B cell (primary cell): ENCODE measurements at regions not wholly inside any gene's neighbourhood (a gene's known extent, or its start where the extent isn't known, plus 50 kb on each side); places are given as distances from the start of the nearest gene placed in this dataset.

Experiments used
- ATAC-seq: fragments of 200-7000 bp; cut with Tn5 transposase; one replicate; pipeline ENCODE4 v1.10.0; 2021; ENCODE audit warnings: low read depth, mild to moderate bottlenecking, moderate number of reproducible peaks, moderate library complexity
- CTCF ChIA-PET: fragments of 350-600 bp; sonication (Branson Sonifier 250); formaldehyde crosslinking; loops from one replicate; lab custom pipeline; 2021; ENCODE audit warnings: antibody characterized with exemption, inconsistent platforms; lab: Charles Lee
- POLR2A ChIA-PET: fragments of 350-600 bp; sonication (Branson Sonifier 250); formaldehyde crosslinking; loops from one replicate; lab custom pipeline; 2021; ENCODE audit warnings: antibody characterized with exemption; lab: Charles Lee
- DNase-seq: peaks from one replicate; pipeline ENCODE4 v3.0.0; 2013
- H2AFZ ChIP-seq: 2 replicates; pipeline ENCODE4 v1.6.1; 2012; ENCODE audit warnings: mild to moderate bottlenecking, low read depth, low read length; ENCODE audit not compliant: insufficient read depth, poor library complexity, severe bottlenecking
- H3K27ac ChIP-seq, 2 donors: 1 replicate in 1 of 2; 2 replicates in 1 of 2; pipeline ENCODE4 v1.5.1; 2012 to 2013; ENCODE audit warnings: low read length in 2 of 2, mild to moderate bottlenecking in 2 of 2, moderate library complexity in 1 of 2
- H3K27me3 ChIP-seq, 4 experiments: fragments of 200-600 bp in 1 of 4; sonication (generic) in 1 of 4; replicated peaks in 1 of 4; 1 replicate in 2 of 4; 2 replicates in 2 of 4; pipeline versions ENCODE4 v1.6.1 to v1.7.0; 2013 to 2016; ENCODE audit warnings: low read length in 3 of 4, mild to moderate bottlenecking in 2 of 4, mixed read lengths in 1 of 4, moderate library complexity in 1 of 4; ENCODE audit not compliant: insufficient read depth in 4 of 4, control insufficient read depth in 3 of 4; ENCODE audit errors: control extremely low read depth in 1 of 4
- H3K36me3 ChIP-seq, 2 experiments: replicated peaks in 1 of 2; 1 replicate in 1 of 2; 2 replicates in 1 of 2; pipeline versions ENCODE4 v1.6.1 to v1.7.1; 2013; ENCODE audit warnings: low read length in 1 of 2; ENCODE audit not compliant: insufficient read depth in 2 of 2, control insufficient read depth in 1 of 2; ENCODE audit errors: control extremely low read depth in 1 of 2, extremely low read depth in 1 of 2
- H3K4me1 ChIP-seq, 2 donors: fragments of 200-600 bp in 1 of 2; sonication (generic) in 1 of 2; 1 replicate in 1 of 2; 2 replicates in 1 of 2; pipeline versions ENCODE4 v1.5.1 to v1.6.1; 2013 to 2017; ENCODE audit warnings: low read length in 2 of 2; ENCODE audit not compliant: control insufficient read depth in 2 of 2, insufficient read depth in 2 of 2
- H3K4me2 ChIP-seq: replicated peaks from 2 replicates; pipeline ENCODE3; 2012; ENCODE audit warnings: mild to moderate bottlenecking, low read depth, low read length; ENCODE audit not compliant: poor library complexity, severe bottlenecking
- H3K4me3 ChIP-seq, 5 experiments: fragments of 200-600 bp in 1 of 5; sonication (generic) in 1 of 5; 1 replicate in 3 of 5; 2 replicates in 2 of 5; pipeline versions ENCODE4 v1.5.1 to v1.7.0; 2011 to 2016; ENCODE audit warnings: low read length in 4 of 5, mild to moderate bottlenecking in 4 of 5, low read depth in 2 of 5, control low read depth in 1 of 5, moderate library complexity in 1 of 5; ENCODE audit not compliant: insufficient read depth in 1 of 5; ENCODE audit errors: control extremely low read depth in 1 of 5, extremely low read depth in 1 of 5
- H3K79me2 ChIP-seq: fragments of 200-600 bp; sonication (generic); one replicate; pipeline ENCODE4 v1.6.0; 2016; ENCODE audit warnings: low read length; ENCODE audit not compliant: control insufficient read depth, insufficient read depth
- H3K9ac ChIP-seq: fragments of 200-600 bp; sonication (generic); 2 replicates; pipeline ENCODE4 v1.6.1; 2017; ENCODE audit warnings: mild to moderate bottlenecking, low read length, moderate library complexity
- H3K9me3 ChIP-seq, 3 donors: one replicate each; pipeline versions ENCODE4 v1.6.1 to v1.7.1; 2013; ENCODE audit warnings: low read length in 2 of 3; ENCODE audit not compliant: control insufficient read depth in 2 of 3, insufficient read depth in 1 of 3; ENCODE audit errors: control extremely low read depth in 1 of 3
- H4K20me1 ChIP-seq: 2 replicates; pipeline ENCODE4 v1.6.0; 2012; ENCODE audit warnings: mild to moderate bottlenecking, low read length; ENCODE audit not compliant: insufficient read depth, control insufficient read depth, poor library complexity, severe bottlenecking
- H3K27ac Mint-ChIP-seq: one replicate; pipeline ENCODE4 v1.8.0; 2021; ENCODE audit warnings: mixed read lengths
- H3K27me3 Mint-ChIP-seq: one replicate; pipeline ENCODE4 v1.8.0; 2021; ENCODE audit warnings: mixed read lengths
- H3K4me1 Mint-ChIP-seq: one replicate; pipeline ENCODE4 v1.8.0; 2021; ENCODE audit warnings: mixed read lengths
- H3K4me3 Mint-ChIP-seq: one replicate; pipeline ENCODE4 v1.8.0; 2021; ENCODE audit warnings: mixed read lengths
- H3K9me3 Mint-ChIP-seq: one replicate; pipeline ENCODE4 v1.8.0; 2022; ENCODE audit warnings: mixed read lengths; ENCODE audit not compliant: insufficient read depth
- EZH2 ChIP-seq: IDR thresholded peaks from 2 replicates; pipeline ENCODE4 v1.6.1; 2012; ENCODE audit warnings: borderline replicate concordance, low read depth, mild to moderate bottlenecking, moderate library complexity, low read length; ENCODE audit not compliant: insufficient read depth, poor library complexity, severe bottlenecking
- WGBS: methylation state at CpG from one replicate; pipeline ENCODE4 v1.1.5; 2013; ENCODE audit warnings: missing lambda C conversion rate; ENCODE audit not compliant: insufficient coverage; 5-methylcytosine and 5-hydroxymethylcytosine counted together
- intact Hi-C: fragments of 100-400 bp; cut with micrococcal nuclease; formaldehyde crosslinking; loops from one replicate; pipeline ENCODE4 v1.10.0; 2022
- TF ChIP-seq, protein P1 (sequence below): fragments of 200-600 bp; IDR thresholded peaks from one replicate; pipeline ENCODE4 v1.8.0; 2022; ENCODE audit warnings: antibody characterized with exemption, mild to moderate bottlenecking

DNA sequence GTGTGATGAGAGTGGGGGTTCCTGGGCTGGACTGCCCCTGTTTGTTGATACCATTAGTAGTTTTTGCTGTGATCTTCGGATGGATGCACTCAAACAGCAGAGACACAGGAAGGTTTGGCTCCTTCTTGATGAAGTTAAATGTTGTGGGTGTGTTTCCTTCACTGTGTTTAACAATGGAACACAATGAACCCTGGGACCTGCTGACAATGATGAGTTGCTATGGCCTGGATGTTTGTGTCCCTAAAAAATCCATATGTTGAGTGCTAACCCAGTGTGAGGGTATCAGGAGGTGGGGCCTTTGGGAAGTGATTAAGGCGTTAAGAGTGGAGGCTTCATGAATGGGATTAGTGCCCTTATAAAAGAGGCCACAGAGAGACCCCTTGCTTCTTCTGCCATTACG is 237.4 kb upstream of the HS6ST1 start:
- Histone ChIP-seq H3K4me3 (no peak overlapping the region), H3K79me2 (no peaks in the 10 kb centered on the region), H3K9ac (no peak overlapping the region), H3K9me3 (no peaks in the 10 kb centered on the region), H4K20me1 (no peaks in the 10 kb centered on the region), H3K4me2 (no peak overlapping the region), H3K27me3 (no peaks in the 10 kb centered on the region), H2AFZ (no peak overlapping the region), H3K4me1 (no peaks in the 10 kb centered on the region), H3K27ac (no peak overlapping the region), H3K36me3 (no peaks in the 10 kb centered on the region)
- peaks cover 15% of the 10 kb centered on the region for H3K27me3 Mint-ChIP-seq
- CTCF ChIA-PET: no interaction called here
- H3K4me1 Mint-ChIP-seq: no peaks in the 10 kb centered on the region
- 67% methylated on average over 3 of the region's 3 CpGs for WGBS
- TF ChIP-seq, protein P1, sequence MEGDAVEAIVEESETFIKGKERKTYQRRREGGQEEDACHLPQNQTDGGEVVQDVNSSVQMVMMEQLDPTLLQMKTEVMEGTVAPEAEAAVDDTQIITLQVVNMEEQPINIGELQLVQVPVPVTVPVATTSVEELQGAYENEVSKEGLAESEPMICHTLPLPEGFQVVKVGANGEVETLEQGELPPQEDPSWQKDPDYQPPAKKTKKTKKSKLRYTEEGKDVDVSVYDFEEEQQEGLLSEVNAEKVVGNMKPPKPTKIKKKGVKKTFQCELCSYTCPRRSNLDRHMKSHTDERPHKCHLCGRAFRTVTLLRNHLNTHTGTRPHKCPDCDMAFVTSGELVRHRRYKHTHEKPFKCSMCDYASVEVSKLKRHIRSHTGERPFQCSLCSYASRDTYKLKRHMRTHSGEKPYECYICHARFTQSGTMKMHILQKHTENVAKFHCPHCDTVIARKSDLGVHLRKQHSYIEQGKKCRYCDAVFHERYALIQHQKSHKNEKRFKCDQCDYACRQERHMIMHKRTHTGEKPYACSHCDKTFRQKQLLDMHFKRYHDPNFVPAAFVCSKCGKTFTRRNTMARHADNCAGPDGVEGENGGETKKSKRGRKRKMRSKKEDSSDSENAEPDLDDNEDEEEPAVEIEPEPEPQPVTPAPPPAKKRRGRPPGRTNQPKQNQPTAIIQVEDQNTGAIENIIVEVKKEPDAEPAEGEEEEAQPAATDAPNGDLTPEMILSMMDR: no peak
- TF ChIP-seq EZH2: no peak
- POLR2A ChIA-PET: no interaction called here
- no peak for ATAC-seq
- no peak overlapping the region for H3K27ac Mint-ChIP-seq
- DNase-seq: no peak
- intact Hi-C loops: no loop called here
- no peaks in the 10 kb centered on the region for H3K9me3 Mint-ChIP-seq
- H3K4me3 Mint-ChIP-seq: no peak overlapping the region

DNA sequence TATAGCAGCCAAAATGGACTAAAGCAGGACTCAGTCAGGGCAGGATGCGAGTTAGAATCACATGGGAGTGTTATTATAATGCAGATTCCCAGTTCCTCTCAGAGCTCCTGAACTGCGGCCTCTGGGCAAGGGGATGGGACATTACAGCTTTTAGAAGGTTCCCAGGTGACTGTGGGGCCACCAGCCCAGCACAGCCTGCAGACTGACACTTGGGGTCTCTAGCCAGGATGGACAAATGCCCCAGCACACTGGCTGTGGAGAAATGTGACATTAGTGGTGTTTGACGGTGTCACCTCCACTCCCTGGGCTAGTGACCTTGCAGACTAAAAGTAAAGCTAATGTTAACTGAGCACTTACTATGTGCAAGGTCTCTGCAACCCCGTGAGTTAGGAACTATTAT is 238.0 kb upstream of the HS6ST1 start:
- no peaks in the 10 kb centered on the region for H3K9me3 Mint-ChIP-seq
- Histone ChIP-seq H3K4me2 (no peak overlapping the region), H2AFZ (no peak overlapping the region), H3K79me2 (no peaks in the 10 kb centered on the region), H3K4me3 (no peak overlapping the region), H3K9ac (no peak overlapping the region), H3K27me3 (no peaks in the 10 kb centered on the region), H3K9me3 (no peaks in the 10 kb centered on the region), H4K20me1 (no peaks in the 10 kb centered on the region), H3K27ac (no peak overlapping the region), H3K4me1 (no peaks in the 10 kb centered on the region), H3K36me3 (no peaks in the 10 kb centered on the region)
- no peak overlapping the region for H3K27ac Mint-ChIP-seq
- no peaks in the 10 kb centered on the region for H3K4me1 Mint-ChIP-seq
- H3K4me3 Mint-ChIP-seq: no peak overlapping the region
- TF ChIP-seq, protein P1: no peak
- no peak for TF ChIP-seq EZH2
- intact Hi-C loops: no loop called here
- ATAC-seq: no peak
- DNase-seq: no peak
- ChIA-PET POLR2A (no interaction called here), CTCF (no interaction called here)
- peaks cover 15% of the 10 kb centered on the region for H3K27me3 Mint-ChIP-seq
- WGBS: 73% methylated on average over 4 of the region's 4 CpGs
